Kidney capillary endothelial cell (primary cell): ENCODE measurements at regions not wholly inside any gene's neighbourhood (a gene's known extent, or its start where the extent isn't known, plus 50 kb on each side); places are given as distances from the start of the nearest gene placed in this dataset.
"Not testable (repeated sequence)": the region's sequence is repeated elsewhere in the genome, so short reads cannot be mapped to it uniquely, and the experiment has no call there.

Experiments
- DNase-seq: peaks from one replicate; pipeline ENCODE4 v3.0.0-alpha.2; 2018; ENCODE audit warnings: low spot score

DNA sequence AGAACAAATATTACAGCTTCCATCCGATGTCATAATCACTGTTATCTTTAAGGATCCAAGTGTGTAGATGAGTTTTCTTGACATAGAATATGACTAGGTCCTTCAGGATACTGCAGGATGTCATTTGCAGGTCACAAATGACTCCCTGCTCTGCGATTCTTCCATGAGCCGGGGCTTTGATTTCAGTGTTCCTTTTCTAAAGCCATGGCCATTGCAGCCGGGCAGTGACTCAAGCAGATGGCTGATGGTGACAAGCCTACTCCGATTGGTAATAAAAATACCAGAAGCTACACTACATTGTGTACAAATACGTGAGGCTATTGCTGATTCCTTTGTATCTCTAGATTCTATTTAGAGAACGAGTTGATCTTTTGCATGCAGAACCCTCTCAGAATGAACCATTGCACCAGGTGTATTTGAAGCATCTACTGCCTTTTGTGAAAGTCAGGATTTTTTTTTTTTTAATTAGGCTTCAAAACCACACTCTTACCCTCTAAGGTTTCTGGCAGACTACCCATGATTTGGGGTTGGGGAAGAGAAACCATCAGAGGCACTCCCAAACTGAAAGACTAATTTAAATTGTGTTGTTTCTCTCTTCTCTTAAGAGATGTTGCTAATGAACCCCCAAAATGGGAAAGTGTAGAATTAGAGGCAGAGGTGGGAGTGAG is 271.0 kb upstream of the ADRA1B start:
- DNase-seq, result no peak

DNA sequence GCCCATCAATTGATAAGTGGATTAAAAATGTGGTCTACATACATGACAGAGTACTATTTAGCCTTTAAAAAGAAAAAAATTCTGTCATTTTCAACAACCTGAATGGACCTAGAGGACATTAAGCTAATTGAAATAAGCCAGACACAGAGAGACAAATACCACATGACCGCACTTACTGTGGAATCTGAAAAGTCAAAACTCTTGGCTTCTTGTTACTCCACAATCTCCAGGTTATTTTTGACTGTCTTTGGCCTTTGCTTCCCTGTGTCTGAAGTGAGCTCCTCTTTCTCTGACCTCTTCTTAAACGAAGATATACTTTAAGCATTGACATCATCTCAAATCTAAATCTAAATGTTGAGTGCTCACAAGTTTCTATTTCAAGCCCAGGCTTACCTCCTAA is 265.5 kb upstream of the ADRA1B start:
- DNase-seq, result no peak

DNA sequence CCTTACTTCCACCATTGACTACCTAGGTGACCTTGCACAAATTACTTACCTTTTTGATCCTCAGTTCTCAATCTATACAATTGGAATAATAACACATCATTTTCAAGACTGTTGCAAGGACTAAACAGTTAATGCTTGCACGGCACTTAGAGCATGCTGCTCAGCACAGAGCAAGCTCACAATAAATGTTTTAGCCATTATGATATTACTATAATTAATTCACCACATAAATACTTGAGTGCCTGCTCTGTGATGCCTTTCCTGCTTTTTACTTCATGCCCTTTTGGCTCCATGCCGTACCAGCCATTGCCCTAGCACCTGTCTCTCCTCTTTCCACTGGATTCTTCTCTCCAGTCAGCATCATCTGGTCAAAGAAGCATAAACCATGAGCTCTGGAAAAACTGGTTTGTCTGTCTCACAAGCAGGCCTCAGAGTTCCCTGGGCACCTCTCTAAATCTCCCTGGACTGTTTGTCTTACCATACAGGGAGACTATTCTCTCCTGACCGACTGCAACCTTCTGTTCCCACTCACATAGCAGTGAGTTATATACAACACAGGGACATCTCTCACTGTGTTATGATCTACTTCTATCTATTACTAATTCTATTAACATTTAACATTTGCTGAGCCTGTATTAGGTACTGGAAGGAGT is 260.4 kb upstream of the ADRA1B start:
- DNase-seq, result no peak

DNA sequence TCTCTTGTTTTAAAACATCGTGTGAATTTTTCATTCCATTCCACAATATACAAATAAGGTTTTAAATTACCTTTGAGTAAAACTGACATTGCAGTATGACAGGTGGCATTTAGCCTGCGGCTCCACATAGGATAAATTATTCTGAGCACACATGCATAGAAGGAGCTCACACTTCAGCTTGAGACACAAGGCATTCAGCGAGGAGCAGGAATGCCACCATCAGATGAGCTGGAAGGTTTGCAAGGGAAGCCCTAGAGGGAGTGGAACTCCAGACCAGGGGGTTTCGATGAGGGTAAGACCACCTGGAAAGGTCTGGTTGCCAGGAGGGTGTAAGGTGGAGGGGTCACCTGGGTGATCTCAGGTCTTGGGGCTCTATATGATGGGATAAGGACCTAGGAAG is 259.0 kb upstream of the ADRA1B start:
- no peak for DNase-seq

DNA sequence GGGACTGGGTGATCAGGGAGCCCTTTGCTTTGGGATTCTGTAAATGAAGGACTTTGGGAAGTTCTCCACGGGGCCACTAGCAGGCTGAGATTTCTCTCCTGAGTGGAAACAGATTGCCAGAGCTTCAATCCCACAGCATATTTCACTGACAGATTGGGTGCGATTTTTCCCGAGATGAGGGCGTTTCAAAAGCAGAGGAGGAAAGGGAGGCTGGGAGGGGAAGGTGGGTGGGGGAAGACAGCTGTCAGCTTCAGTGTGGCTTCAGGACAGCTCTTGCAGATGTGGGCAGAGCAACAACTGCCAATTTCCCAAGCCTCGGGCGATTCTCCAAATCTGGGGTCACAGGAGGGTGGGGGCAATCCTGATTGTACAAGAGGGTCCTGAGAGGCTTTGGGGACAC is 258.5 kb upstream of the ADRA1B start:
- DNase-seq, result no peak

DNA sequence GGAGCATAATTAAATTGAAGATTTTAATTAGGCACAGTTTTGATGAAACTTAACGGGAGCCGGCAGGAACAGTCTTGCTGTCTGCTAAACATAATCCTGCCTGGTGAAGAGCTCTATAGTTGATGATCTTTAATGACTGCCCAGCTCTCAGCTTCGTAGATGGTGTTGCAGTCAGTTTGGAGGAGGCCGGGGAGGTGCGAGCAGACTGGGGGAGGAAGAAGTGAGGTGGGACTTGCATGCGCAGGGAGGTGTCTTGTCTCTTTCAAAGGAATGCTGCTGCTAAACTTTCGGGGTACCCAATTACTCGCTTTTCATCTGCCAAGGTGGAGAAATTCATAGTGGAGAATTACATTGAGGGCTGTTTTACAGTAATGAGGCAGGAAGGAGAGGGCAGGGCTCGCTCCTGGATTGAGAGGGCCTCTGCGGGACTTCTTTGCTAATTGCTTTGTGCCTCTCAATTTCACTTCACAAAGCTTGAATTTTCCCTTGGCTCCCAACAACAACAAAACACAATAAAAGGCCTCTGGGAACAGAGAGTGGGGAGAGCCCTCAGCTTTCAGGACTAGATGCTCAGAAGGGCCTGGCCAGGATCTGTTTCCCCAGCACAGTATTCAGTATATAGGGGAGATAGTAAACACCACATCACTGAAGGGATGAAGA is 257.9 kb upstream of the ADRA1B start:
- DNase-seq, result no peak

DNA sequence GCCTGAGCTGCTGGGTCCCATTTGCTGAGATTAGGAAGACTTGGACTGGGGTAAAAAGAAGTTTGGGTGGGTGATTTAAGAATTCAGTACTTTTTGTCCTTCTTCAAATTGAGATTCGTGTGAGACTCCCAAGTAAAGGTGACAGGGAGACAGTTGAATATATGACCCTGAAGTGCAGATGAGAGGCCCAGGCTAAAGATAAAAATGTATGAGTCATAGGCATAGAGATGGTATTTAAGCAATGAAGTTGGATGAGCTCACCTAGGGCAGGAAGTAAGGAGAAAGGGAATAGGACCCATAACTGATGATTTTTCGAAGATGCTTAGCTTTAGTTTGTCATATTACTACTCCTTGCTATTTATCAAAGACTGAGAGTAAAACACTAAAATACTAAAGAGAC is 255.9 kb upstream of the ADRA1B start:
- no peak for DNase-seq

DNA sequence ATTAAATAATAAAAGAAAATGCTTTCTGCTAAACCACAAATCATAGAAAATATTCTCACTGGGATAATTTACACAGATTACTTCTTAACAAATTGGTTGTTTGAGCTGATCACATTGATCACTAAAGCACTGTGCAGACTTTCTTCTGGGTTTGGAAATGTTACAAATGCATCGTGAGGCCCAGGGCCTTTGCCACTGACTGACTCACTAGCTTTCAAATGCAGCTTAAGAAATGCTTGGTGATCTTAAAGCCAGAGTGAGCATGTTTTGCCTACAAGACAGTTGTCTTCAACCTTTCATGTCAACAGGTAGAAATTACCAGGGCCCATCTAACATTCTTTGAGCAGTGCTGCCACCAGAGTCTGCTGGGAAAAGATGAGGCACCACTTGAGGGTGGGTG is 252.3 kb upstream of the ADRA1B start:
- DNase-seq, result no peak

DNA sequence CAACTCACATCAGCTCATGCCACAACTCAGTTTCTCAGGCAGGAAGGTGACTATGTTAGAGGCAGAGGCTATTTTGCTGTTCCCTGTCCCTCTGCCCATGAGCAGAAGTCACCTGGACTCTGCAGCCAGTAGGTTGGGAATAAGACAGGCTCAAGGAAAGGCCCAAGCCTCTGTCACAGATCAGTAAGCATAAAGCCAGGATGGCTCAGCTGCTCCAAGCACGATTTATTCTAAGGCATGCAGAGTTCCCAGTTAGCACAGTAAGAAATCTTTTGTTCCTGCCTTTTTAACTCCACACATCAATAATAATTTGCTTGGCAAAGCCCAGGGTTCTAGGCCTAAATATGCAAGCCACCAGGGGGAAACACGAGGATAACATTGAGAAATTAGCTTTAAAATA is 249.0 kb upstream of the ADRA1B start:
- no peak for DNase-seq

DNA sequence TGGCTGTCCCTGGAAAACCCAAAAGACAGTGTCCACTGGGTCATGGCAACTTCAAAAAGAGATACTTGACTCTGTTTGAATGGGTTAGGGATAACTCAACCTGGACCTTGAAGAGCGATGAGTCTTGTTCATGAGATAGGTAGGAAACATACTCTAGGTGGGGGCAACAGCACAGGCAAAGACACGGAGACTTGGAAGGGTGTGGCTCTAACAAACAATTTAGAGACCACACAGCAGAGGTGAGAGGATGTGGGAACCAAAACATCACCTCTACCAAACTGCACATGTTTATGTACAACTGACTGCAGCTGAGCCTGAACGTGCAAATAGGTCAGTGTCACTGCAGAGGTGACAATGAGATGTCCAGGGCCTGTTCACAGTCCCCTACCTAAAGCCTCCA is 247.7 kb upstream of the ADRA1B start:
- DNase-seq, result no peak

DNA sequence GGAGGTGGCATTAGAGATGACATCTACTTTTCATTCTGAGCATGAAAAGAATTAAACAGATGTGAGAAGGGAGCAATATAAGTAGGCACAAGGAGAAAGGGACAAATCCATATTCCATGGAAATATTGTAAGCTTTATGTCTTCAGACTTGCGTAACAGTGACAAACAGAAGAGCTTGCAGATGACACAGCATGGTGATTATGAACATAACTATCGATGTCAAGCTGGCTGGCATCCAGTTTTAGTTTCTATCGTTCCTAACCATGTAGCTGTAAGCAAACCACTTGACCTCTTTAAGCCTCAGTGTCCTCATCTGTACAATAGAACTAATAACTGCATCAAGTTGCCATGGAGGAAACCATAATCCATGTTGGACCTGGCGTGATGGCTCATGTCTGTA is 246.7 kb upstream of the ADRA1B start:
- no peak for DNase-seq

DNA sequence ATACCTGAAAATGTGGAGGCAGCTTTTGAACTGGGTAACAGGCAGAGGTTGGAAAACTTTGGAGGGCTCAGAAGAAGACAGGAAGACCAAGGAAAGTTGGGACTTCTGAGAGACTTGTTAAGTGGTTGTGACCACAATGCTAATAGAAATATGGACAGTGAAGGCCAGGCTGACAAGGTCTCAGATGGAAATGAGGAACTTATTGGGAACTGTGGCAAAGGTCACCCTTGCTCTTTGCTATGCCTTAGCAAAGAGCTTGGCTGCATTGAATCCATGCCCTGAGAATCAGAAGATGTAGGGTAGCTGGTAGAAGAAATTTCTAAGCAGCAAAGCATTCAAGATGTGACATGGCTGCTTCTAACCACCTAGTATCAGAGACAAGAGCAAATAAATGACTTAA is 244.4 kb upstream of the ADRA1B start:
- no peak for DNase-seq

DNA sequence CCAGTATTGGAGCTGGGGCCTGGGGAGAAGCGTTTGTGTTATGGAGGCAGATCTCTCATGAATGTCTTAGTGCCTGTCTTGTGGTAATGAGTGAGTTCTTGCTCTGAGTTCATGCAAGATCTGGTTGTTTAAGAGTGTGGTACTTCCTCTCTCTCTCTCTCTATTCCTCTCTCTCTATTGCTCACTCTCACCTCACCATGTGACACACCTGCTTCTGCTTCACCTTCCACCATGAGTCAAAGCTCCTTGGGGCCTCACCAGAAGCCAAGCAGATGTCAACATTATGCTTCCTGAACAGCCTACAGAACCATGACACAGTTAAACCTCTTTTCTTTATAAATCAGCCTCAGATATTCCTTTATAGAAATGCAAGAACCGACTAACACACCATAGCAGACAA is 242.7 kb upstream of the ADRA1B start:
- no peak for DNase-seq

DNA sequence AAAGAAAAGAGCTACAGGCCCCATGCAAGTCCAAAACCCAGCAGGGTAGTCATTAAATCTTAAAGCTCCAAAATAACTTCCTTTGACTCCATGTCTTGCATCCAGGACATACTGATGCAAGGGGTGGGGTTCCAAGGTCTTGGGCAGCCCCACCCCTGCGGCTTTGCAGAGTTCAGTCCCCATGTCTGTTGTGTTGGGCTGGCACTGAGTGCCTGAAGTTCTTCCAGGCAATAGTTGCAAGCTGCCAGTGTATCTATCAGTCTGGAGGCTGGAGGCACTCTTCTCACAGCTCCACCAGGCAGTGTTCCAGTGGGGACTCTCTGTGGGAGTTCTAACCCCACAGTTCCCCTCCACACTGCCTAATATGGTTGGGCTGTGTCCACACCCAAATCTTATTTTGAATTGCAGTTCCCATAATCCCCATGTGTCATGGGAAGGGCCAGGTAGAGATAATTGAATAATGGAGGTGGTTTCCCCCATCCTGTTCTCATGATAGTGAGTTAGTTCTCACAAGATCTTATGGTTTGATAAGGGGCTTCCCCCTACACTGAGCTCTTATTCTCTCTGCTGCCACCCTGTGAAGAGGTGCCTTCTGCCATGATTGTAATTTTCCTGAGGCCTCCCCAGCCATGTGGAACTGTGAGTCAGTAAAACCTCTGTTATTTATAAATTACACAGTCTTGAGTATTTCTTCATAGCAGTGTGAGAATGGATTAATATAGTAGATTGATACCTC is 237.5 kb upstream of the ADRA1B start:
- DNase-seq, result no peak

DNA sequence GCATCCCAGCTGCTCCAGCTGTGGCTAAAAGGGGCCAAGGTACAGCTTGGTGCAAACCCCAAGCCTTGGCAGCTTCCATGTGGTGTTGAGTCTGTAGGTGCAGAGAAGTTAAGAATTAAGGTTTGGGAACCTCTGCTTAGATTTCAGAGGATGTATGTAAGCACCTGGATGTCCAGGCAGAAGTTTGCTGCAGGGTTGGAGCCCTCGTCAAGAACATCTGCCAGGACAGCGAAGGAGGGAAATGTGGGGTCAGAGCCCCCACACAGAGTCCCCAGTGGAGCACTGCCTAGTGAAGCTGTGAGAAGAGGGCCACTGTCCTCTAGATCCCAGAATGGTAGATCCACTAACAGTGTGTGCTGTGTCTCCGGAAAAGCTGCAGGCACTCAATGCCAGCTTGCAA is 236.2 kb upstream of the ADRA1B start:
- DNase-seq, result no peak

DNA sequence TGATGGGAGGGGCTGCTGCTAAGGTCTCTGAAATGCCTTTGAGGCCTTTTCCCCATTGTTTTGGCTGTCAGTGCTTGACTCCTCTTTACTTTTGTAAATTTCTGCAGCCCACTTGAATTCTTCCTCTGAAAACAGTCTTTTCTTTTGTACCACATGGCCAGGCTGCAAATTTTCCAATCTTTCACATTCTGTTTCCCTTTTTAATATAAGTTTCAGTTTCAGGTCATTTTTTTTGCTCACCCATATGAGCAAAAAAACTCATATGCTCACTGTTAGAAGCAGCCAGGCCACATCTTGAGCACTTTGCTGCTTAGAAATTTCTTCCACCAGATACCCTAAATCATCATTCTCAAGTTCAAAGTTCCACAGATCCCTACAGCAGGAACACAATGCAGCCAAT is 234.6 kb upstream of the ADRA1B start:
- DNase-seq, result no peak

DNA sequence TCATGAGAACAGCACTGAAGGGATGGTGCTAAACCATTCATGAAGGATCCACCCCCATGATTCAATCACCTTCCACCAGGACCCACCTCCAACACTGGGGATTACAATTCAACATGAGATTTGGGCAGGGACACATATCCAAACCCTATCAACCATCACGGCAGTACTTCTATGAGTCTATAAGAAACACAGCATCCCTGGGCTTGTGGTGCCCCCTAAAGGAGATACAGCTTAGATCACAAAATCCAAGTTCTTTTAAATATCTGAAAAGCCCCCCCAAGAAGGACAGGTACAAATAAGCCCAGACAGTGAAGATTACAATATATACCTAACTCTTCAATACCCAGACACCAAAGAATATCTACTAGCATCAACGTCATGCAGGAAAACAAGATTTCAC is 233.7 kb upstream of the ADRA1B start:
- no peak for DNase-seq

DNA sequence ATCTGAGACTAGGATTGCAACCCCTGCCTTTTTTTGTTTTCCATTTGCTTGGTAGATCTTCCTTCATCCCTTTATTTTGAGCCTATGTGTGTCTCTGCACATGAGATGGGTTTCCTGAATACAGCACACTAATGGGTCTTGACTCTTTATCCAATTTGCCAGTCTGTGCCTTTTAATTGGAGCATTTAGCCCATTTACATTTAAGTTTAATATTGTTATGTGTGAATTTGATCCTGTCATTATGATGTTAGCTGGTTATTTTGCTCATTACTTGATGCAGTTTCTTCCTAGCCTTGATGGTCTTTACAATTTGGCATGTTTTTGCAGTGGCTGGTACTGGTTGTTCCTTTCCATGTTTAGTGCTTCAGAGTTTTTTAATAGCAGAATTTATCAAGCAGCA is 228.4 kb upstream of the ADRA1B start:
- DNase-seq, result not testable (repeated sequence)

DNA sequence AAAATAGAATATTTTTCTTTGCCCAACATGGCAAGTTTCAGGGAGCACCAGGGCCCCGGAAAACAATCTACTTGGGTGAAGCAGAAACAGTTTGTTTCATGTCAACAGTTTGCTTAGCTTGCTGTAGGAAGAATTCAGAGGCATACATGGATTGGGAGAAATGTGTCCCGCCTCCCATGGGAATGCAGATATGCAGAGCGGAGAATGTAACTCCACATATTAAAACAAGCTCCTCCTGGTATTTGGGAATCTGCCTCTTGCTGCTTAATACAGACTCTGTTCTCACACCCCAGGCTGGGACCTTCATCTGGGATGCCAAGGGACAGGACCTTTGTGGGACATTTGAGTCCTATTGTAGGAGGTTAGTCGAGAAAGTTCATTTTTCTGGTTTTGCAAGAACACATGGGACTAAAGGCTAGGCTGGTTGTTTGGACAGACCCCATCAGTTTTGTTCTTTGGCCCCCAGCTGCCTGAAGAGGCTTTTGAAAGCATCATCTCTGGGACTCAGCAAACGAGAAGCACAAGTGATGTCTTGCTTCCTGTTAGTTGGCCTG is 220.5 kb upstream of the ADRA1B start:
- DNase-seq, result no peak

DNA sequence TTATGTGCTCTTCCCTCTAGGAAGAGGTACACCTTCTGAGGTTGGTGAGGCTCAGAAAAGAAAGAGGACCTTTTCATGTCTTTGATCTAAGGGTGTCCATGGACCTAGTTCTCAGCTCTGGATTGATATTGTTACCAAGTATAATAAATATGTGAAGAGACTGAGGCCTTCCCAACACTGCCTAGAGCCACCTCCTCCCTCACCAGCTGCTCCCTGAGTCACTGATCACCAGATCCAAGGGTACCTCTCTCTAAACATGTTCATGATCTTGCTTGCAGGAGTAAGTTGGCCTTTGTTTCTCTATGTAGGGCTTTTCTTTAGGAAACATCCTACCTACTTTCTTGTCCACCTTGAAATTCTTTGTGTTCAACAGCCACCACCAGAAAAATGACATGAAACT is 218.8 kb upstream of the ADRA1B start:
- DNase-seq, result no peak

DNA sequence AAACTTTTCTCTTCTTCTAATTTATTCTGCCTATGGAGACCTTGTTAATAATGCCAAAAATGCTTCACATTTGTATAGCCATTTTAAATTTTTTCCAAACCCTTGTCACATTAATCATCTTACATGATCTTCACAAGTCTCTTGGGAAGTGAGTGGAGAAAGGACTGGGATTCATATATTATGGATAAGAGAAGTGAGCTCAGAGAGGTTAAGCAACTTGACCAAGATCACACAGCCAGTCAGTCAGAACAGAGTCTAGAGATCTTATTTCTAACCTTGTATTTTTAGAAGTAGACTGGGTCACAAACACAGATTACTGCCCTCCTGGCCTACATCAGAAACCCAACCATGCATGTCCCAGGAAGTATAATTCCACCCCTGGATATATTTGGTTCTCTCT is 218.0 kb upstream of the ADRA1B start:
- no peak for DNase-seq

DNA sequence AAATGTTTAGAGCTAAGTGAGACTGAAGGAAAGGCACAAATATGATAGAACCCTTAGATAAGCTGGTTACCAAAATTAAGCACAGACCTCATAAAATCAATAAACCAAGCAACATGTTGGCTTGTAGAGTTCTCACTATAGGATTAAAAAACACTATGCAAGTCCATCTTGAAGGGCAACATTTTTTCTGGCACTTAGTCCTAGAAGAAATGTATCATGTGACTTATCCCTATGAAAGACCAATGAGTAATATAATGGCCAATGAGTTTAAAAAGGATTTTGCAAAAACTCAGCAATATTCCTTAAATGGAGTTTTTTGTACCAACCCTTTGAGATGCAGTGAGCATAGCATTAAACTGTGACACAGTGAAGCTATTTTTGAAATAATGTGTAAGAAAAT is 216.3 kb upstream of the ADRA1B start:
- no peak for DNase-seq

DNA sequence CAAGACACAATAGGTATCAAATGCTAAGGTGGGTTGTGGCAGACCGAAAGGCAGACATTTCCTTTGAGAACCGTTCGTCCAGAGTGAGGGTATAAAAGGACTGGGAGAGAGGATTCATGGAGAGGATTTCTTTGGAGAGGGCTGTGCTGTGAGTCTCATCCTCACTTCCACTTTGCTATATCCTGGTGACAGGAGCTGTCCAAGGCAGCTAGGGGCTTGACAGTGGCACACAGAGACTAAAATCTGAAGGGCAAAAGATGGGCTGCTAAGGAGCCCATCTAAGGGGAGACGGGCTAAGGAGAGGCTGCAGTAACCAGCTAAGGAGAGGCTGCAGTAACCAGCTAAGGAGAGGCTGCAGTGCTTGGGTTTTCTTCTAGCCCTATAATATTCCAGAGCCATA is 214.0 kb upstream of the ADRA1B start:
- no peak for DNase-seq
